ENCODE measurements at regions not wholly inside any gene's neighbourhood (a gene's known extent, or its start where the extent isn't known, plus 50 kb on each side); places are given as distances from the start of the nearest gene placed in this dataset.
"Not testable (repeated sequence)": the region's sequence is repeated elsewhere in the genome, so short reads cannot be mapped to it uniquely, and the experiment has no call there.

DNA sequence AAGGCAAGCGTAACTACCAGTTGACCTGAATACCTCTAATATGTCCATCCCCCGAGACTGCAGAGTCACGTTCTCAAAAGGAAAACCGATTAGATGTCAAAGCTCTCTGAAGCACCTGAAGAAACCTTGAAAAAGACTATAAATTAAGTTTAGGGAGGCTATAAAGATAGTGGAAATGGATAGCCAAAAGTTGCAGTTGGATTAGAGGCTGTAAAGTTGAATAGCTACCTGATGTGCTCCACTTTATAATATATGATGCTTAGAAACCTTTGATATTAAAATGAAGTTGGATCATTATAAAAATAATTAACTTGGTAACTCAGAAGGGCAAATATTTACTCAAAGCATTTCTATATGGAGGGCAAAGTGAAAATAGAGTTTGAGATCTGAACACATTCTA, 506.6 kb upstream of the AGA start:
- DNase-seq (ENCODE audit: low spot score) = no peak

DNA sequence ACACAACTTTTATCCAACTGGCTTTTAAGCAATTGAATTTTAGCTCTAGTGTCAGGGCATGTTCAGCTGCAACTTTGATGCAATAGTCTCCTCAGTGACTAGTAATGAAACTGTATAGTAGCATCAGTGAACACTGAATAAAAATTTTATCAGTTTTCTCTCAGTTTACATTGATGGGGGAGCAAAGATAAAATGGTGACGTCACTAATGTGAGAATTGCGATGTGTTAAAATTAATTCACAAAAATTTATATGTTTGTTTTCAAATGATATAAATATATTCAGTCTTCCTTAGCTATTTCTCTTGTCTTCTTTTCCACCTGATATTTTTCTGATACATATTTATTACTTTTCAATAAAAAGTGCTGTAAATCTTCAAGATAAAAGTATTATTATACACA, 508.8 kb upstream of the AGA start:
- no peak for DNase-seq (ENCODE audit: low spot score)

DNA sequence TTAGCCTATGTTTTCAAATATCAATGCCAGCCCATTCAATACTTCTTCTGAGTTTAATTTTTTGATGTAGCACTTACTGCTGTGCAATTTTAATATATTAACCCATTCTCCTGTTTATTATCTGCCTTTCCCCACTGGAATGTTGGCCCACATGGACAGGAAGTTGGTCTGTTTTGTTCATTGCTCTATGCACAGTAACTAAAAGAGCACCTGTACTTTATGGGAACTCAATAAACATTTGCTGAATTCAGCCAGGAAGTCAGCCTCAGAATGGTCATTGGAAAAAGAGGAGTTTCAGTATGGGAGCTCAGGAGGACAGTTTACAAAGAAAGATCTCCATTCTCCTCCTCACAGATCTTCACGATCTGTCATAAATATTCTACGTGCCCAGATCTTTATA, 510.5 kb upstream of the AGA start:
- no peak for DNase-seq (ENCODE audit: low spot score)

DNA sequence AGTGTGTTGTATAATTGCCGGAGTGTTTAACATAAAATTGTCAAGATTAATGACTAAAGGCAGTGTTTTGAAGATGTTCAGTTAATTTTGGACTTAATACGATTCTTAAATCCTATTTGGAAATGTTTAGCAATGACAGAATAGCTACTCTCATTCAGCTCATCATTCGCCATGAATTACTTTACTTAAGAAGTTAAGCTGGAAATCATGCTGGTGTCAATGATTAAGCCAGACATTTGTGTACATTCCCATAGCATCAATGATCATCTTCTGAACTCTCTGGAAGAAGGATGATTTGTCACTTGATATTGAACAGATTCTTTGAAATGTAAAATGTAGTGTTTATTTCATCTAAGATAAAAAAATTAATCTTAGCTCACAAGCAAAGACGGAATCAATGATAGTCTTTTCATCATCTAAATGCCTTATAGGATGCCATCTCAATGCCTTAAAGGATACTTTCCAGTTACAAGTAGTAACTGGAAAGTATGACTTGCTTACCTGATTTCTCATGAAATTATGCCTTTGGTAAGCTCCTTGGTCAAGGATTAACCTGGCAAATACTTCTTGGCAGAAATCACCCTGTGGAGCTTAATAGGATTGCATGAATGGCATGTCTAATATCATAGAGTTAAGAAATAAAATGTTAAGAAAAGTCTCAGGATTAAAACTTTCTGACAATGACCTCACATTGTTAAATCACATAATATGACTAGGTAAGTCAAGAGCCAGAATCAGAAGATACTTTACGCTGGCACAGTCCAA, 515.5 kb upstream of the AGA start:
- no peak for DNase-seq (ENCODE audit: low spot score)

DNA sequence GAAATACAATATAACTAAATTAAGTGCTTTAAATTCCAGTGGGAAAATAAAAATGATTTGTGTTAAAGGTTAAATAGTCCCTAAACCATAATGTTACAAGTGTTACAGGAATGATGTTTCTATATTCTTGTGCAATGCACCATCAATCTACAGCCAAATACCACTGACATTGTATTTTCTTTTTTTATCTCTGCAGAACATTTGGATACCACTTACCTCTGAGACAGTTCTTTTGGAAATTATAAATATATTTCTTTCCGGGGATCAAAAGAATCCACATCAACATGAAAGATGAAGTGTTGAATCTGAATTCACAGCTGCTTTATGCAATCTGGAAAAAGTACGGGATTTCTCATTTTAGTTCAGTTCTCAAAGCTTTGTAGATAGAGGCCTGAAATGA, 518.3 kb upstream of the AGA start:
- no peak for DNase-seq (ENCODE audit: low spot score)

DNA sequence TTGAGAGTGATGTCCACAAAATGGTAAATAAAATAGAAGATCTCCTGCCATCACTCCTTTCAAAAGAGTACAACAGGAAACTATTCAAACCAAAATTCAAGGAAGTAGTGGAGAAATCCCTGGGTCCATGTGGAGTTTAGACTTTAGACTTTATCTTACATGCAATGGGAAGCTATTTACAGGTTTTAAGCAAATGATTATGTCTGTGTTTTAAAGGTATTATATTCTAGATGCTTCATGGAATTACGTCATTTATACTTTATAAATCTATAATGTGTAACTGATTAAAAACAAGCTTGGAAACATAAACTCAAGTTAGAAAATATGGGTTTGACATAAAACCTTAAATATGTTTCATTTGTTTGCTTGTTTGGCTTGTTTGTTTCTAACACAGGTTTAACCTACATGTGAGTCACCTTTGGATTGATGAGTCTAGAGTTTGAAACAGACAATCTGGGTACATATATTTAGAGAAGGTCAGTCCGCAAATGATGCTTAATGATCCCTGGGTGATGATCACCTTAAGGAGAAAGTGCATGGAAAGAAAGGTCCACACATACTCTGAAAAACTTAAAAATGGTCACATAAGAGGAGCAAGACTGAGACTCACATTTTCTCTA, 519.6 kb upstream of the AGA start:
- DNase-seq (ENCODE audit: low spot score) = no peak

DNA sequence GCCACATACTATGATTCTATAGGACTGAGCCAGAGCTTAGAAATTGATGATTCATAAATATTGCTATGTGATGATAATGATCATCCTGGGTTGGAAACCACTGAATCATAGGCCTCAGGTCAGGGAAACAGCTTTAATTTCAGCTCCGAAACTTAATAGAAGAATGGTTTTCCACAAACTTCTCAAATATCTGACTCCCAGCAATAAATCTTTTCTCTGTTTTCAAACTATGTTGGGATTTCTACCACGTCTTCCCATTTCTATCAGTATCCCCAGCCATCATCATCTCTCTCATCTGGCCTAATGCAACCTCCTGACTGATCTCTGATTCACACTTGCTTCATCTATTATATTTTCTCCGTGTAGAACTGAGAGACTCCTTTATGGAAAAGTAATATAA, 521.8 kb upstream of the AGA start:
- DNase-seq (ENCODE audit: low spot score) = no peak

DNA sequence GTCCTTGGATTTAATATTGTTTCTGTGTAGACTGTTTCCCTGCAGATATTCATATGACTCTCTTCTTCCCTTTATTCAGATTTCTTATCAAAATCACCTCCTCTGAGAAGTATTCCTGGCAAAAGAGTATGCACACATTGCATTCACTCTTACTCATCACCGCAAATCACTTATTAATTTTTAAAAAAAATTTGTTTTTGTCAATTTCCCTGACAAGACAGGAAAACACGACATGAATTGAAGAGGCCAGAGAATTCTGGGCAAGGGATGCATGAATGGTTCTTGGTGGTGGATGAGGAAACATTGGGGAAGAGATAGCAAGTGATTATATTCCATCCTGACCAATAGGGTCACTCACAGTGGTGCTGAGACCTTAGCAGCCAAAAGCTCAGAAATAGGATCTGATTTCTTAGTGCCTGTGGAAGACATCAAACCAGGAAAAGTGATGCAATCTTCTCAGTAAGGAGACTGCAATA, 522.5 kb upstream of the AGA start:
- DNase-seq (ENCODE audit: low spot score) = no peak

DNA sequence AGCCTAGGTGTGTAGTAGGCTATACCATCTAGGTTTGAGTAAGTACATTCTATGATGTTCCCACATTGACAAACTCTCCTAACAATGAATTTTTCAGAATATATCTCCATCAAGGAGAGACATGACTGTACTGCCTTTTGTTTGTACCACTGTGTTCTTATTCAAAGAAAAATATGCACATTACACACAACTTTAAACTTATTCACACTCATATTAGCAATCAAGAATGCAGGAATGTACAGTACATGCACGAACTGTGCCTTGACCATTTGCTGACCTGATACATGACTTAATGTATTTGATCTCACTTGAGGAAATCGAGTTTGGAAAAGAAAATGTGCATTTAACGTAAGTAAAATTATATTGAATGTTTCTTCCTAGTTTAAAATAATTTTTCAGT, 525.1 kb upstream of the AGA start:
- no peak for DNase-seq (ENCODE audit: low spot score)

DNA sequence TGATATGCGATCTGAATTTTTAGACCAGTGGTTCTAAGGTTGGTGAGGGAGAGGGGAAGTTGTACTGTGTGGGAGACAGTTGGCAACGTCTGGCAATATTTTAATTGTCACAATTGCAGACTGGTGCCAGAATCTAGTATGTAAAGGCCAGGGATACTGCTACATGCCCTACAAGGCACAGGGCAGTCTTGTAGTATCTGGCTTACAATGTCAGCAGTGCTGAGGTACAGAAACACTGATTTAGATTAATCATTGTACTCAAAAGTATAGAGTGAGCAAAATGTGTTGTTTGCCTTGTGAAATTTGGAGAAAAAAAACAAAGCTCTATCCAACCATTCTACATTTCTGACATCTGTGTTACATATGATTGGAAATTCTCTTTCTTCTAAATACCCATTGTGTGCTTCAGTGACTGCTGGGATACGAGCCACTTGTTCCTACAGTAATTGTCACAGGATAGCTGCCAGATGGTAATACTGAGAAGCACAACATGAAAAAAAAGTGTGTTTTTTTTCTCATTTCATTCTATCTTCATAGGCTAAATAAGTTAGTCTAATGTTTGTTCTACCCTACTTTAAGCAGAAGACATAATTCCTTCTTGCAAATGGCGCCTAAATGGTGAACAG, 526.7 kb upstream of the AGA start:
- no peak for DNase-seq (ENCODE audit: low spot score)

DNA sequence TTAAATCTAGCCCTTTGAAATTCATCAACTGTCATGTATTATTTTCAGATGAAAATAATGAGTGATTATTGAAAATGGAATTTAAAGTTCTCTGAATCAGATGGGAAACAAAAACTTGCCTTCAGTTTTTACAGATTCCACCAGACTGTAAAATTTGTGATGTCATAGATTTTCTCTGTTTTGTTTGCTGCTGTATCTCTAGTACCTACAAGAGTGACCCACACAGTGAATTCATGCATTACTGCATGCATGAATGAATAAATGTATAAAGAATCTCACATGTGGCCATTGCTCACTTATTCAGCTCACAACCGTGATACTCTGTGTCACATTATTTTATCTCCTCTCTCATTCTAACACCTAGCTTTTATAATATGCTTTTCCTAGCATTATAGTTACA, 532.2 kb upstream of the AGA start:
- DNase-seq (ENCODE audit: low spot score) = no peak

DNA sequence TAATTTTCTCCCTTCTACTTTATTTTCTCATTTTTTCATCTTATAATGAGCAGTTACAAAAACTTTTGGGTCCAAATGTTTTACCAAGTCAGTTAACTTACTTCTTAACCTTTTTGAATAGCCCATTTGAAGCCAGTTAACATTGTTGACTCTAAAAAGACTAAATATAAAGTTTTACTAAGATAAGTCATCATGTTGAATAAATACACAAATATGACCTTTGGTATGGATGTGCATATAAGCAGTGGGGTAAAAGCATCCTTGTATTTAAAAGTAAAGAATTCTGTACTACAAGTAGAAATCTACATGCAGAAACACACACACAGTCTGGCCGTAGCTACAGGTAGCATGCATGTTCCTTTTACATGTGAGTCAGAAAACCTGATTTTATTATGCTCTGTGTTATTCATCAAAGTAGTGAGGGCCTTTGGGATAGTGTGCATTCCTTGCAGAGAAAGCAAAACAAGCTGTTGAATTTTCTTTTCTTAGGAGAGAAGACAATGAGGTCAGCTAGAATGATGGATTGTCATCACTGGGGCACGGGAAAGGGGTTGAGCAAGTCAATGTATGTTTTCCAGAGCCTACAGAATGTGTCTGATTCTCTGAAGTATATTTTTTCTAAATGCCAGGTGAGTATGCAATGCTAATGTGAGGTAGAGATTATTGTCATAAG, 533.2 kb upstream of the AGA start:
- no peak for DNase-seq (ENCODE audit: low spot score)

DNA sequence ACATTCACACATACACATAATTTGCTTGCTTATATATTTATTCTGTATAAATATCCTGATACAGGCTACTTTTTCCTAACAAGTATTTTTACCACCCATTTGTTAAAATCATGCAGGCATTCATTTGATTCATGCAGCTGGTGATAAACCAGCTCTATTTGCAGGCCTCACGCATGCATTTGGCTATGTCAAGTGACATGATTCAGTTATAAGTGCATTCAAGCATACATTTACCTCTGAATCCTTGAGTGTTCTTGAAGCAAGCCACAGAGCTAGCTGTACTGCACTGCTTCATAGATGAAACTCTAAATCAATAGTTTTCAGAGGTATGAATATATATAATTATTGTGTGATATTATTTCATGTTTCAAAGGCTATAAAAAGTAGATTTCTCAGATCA, 544.0 kb upstream of the AGA start:
- no peak for DNase-seq (ENCODE audit: low spot score)

DNA sequence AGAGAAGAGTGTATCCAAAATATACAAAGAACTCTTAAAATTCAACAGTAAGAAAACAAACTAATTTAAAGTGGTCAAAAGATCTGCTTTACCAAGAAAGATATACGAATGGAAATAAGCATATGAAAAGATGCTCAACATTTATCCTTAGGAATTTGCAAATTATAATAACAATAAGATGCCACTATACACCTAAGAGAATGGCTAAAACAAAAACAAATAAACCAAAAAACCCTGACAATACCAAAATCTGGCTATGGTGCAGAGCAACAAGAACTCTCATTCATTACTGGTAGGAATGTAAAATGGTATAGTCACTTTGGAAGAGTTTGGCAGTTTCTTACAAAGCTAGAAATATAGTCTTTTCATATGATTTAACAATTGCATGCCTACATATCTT, 545.7 kb upstream of the AGA start:
- DNase-seq (ENCODE audit: low spot score) = no peak

DNA sequence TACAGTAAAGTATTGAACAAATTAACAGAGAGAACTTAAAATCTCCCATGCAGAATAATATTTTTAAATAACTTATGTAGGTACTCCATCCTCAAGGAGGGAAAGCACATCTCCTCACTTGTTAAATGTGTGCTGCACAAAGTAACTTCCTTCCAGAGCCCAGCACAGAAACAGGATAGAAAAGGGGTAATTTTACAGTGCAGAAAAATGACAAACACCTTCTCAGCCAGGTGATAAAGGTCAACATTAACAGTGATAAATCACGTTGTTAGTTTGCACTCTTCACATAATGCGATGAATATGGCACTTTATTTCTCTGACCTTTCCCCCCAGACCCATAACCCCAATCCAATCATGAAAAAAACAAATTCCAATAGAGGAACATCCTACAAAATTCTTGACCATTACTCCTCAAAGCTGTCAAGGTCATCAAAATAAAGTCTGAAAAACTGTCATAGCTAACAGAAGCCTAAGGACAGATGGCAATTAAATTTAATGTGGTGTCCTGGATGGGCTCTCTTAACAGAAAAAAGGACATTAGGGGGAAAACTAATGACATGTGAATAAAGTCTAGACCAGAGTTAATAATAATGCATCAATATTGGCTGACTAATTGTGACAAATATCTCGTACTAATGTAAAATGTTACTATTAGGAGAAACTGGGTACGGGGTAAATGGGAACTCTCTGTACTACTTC, 547.4 kb upstream of the AGA start:
- DNase-seq (ENCODE audit: low spot score) = no peak

DNA sequence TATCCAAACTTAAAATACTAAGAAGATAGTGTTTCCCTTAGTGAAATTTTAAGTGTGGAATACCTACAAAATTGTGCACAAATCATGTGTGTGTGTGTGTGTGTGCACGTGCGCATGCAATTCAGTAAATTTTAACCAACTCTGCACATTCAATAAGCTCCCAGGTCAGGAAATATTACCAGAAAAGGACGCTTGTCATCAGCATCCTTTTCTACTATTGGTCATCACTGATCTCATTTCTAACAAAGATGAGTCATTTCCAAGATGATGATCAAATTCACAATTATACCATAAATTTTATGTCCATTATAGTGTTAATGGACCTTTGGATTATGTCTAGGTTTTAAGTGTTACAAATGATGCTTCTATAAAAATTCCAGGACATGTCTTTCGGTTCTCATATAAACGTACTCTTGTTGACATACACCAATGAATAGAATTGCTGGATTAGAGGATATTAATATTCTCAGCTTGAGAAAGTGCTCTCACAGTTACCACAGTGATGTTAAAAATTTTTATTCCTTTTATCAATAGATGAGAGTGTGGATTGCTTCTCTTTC, 560.9 kb upstream of the AGA start:
- DNase-seq (ENCODE audit: low spot score) = no peak

DNA sequence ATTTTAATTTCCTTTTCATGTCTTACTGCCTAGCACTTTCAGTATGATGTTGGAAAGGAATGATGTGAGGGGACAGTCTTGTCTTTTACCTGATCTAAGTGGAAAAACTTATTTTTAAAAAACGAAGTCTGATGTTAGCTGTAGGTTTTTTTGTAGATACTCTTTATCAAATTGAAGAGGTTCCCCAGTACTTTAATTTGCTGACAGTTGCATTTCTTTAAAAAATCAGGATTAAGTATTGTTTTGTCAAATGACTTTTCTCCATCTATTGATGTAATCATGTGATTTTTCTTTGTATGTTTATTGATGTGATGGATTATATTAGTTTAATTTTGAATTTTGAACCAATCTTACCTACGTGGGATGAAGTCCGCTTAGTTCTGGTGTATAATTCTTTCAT, 568.4 kb upstream of the AGA start:
- DNase-seq (ENCODE audit: low spot score) = no peak

DNA sequence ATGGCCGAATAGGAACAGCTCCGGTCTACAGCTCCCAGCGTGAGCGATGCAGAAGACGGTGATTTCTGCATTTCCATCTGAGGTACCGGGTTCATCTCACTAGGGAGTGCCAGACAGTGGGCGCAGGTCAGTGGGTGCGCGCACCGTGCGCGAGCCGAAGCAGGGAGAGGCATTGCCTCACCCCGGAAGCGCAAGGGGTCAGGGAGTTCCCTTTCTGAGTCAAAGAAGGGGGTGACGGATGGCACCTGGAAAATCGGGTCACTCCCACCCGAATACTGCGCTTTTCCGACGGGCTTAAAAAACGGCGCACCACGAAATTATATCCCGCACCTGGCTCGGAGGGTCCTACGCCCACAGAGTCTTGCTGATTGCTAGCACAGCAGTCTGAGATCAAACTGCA, 572.8 kb upstream of the AGA start:
- DNase-seq (ENCODE audit: low spot score) = not testable (repeated sequence)

DNA sequence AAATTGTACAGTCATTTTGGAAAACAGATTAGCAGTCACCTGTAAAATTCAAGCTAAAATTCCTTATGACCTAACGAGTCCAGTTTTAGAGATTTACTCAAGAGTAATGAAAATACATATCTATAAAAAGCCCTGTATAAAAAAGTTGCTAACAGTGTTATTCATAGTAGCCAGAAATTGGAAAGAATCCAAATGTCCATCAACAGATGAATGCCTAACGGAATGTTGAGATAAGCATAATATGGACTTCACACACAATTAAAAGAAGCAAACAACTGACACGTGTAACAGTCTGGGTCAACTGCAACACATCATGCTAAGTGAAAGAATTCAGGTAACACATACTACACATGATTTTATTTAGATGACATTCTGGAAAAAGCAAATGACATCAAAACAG, 584.8 kb upstream of the AGA start:
- no peak for DNase-seq (ENCODE audit: low spot score)

DNA sequence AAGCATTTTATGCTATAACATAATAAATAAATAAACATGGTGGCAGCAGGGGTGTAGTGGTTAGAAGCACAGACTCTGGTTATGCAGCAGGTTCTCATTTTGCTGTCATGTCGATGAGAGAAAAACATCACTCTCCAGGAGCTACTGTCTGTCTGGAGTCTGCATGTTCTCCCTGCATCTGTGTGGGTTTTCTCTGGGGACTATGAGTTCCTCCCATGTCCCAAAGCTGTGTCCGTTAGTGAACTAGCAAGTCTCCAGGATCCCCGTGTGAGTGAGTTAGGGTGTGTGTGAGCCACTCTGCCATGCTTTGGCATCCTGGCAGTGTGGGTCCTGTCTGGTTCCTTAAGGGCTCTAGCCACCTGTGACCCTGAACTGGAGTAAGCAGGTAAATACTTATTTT, 585.6 kb upstream of the AGA start:
- DNase-seq (ENCODE audit: low spot score) = no peak

DNA sequence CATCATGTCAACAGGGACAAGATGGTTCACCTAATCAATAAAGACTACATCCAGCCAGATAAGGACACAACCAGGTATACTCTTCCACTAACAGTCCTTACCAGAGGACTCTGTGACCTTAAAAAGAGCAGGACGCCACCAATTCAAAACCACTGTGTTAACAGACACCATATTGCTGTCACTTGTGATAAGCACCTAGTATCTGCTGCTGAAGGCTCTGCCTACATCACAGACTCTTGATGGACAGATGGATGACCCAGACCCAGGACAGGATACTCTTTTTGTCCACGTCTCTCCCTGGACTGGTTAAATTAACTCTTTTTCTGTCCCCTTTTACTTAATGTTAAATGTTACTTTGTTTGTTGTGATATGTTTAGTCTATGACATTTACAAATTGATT, 586.2 kb upstream of the AGA start:
- no peak for DNase-seq (ENCODE audit: low spot score)

All from germinal center (tissue), 1 donor.